ENCODE measurements at regions not wholly inside any gene's neighbourhood (a gene's known extent, or its start where the extent isn't known, plus 50 kb on each side); places are given as distances from the start of the nearest gene placed in this dataset.

- Histone ChIP-seq H3K9me3 (peaks cover 0 to 9% (median 4%) of the 10 kb centered on the region in 4 donors), H3K27me3 (no peaks in the 10 kb centered on the region), H3K36me3 (no peaks in the 10 kb centered on the region), H3K27ac (replicated peaks in 1 of 4) (peak overlapping the region in 1 of 4 donors; percentile 14), H3K4me1 (peaks cover 4 to 20% (median 18%) of the 10 kb centered on the region in 4 donors), H3K4me3 (peak overlapping the region; percentile 1 to 26 (median 15))
- no peak for DNase-seq (ENCODE audit: extremely low spot score)
- WGBS = 29% methylated on average over 6 of the region's 6 CpGs
- intact Hi-C loops (cut with DNase I) = no loop called here
- TF ChIP-seq POLR2A (IDR thresholded peaks at IDR 0.05; ENCODE audit: low read depth) = no peak
- TF ChIP-seq CTCF (IDR thresholded peaks at IDR 0.05) = no peak
- TF ChIP-seq POLR2AphosphoS5 (IDR thresholded peaks at IDR 0.05) = no peak
- TF ChIP-seq EP300 (IDR thresholded peaks at IDR 0.05) = no peak
Observed at GRCh38 chr6:164911873-164912580, 397.4 kb downstream of the C6orf118 start.

- peaks cover 4 to 20% (median 18%) of the 10 kb centered on the region in 4 donors for H3K4me1 ChIP-seq
- WGBS = 52% methylated on average over 2 of the region's 2 CpGs
- H3K4me3 ChIP-seq = peak overlapping the region in 3 of 4 donors; percentile 1 to 26 (median 13)
Observed at GRCh38 chr6:164911151-164911550, 398.3 kb downstream of the C6orf118 start.

GRCh38 chr6:164906766-164907165 lies 402.6 kb downstream of the C6orf118 start:
- DNase-seq (ENCODE audit: extremely low spot score) = no peak
- Histone ChIP-seq H3K36me3 (no peaks in the 10 kb centered on the region), H3K4me3 (no peak overlapping the region), H3K27ac (replicated peaks in 1 of 4) (no peak overlapping the region), H3K27me3 (no peaks in the 10 kb centered on the region), H3K9me3 (no peaks in the 10 kb centered on the region), H3K4me1 (peaks cover 0 to 10% (median 7%) of the 10 kb centered on the region in 4 donors)
- TF ChIP-seq POLR2A (IDR thresholded peaks at IDR 0.05; ENCODE audit: low read depth) (no peak), CTCF (IDR thresholded peaks at IDR 0.05) (no peak), POLR2AphosphoS5 (IDR thresholded peaks at IDR 0.05) (no peak), EP300 (IDR thresholded peaks at IDR 0.05) (no peak)
- intact Hi-C loops (cut with DNase I) = no loop called here

More at GRCh38 chr6:164911151-164911550, 398.3 kb downstream of the C6orf118 start:
- no peak for DNase-seq (ENCODE audit: extremely low spot score)
- peaks cover 0 to under 1% (median 0%) of the 10 kb centered on the region in 4 donors for H3K9me3 ChIP-seq
- intact Hi-C loops (cut with DNase I) = no loop called here
- TF ChIP-seq POLR2AphosphoS5 (IDR thresholded peaks at IDR 0.05) = no peak
- no peak for TF ChIP-seq EP300 (IDR thresholded peaks at IDR 0.05)
- no peak for TF ChIP-seq POLR2A (IDR thresholded peaks at IDR 0.05; ENCODE audit: low read depth)
- TF ChIP-seq CTCF (IDR thresholded peaks at IDR 0.05) = no peak
- H3K27ac ChIP-seq (replicated peaks in 1 of 4) = peak overlapping the region in 1 of 4 donors; percentile 14
- no peaks in the 10 kb centered on the region for H3K27me3 ChIP-seq
- H3K36me3 ChIP-seq = no peaks in the 10 kb centered on the region

- Histone ChIP-seq H3K9me3 (no peaks in the 10 kb centered on the region), H3K4me1 (no peaks in the 10 kb centered on the region), H3K27ac (replicated peaks in 1 of 4) (no peak overlapping the region), H3K4me3 (no peak overlapping the region), H3K36me3 (no peaks in the 10 kb centered on the region), H3K27me3 (no peaks in the 10 kb centered on the region)
- TF ChIP-seq CTCF (IDR thresholded peaks at IDR 0.05) (no peak), EP300 (IDR thresholded peaks at IDR 0.05) (no peak), POLR2A (IDR thresholded peaks at IDR 0.05; ENCODE audit: low read depth) (no peak), POLR2AphosphoS5 (IDR thresholded peaks at IDR 0.05) (no peak)
- intact Hi-C loops (cut with DNase I) = no loop called here
- no peak for DNase-seq (ENCODE audit: extremely low spot score)
Observed at GRCh38 chr6:164905311-164905710, 404.1 kb downstream of the C6orf118 start.

Data from esophagus muscularis mucosa (tissue), 4 donors.